A549 (cell line): ENCODE measurements at regions not wholly inside any gene's neighbourhood (a gene's known extent, or its start where the extent isn't known, plus 50 kb on each side); places are given as distances from the start of the nearest gene placed in this dataset.
A peak's percentile ranks its signal among the peaks of the same experiment; 100 is the strongest.

Experiments used
- ATAC-seq, 2 experiments: fragments of 200-7000 bp in 1 of 2; fragments of >200 bp in 1 of 2; cut with Nextera tagmentation in 1 of 2; cut with Tn5 transposase in 1 of 2; 3 replicates each; pipeline versions ENCODE4 v1.8.0 to v1.9.1; 2018 to 2020; ENCODE audit warnings: mild to moderate bottlenecking in 1 of 2, moderate library complexity in 1 of 2
- CTCF ChIA-PET: fragments of 300-600 bp; sonication (Branson Sonifier 250); formaldehyde crosslinking; extraction: SDS; loops from one replicate; lab custom pipeline; 2021; ENCODE audit warnings: antibody characterized with exemption, inconsistent platforms; lab: Yijun Ruan, JAX
- POLR2A ChIA-PET: fragments of 350-600 bp; formaldehyde crosslinking; extraction: SDS; loops from one replicate; lab custom pipeline; 2021; ENCODE audit warnings: antibody characterized with exemption, inconsistent platforms; lab: Yijun Ruan, JAX
- DNase-seq, 2 experiments: peaks; one replicate each; pipeline versions ENCODE4 v3.0.0 to v3.0.0-alpha.2; 2011 to 2016; ENCODE audit warnings: low read depth in 1 of 2, low spot score in 1 of 2
- FAIRE-seq: peaks from 2 replicates; lab custom pipeline; 2011; peaks lifted over from hg19 to GRCh38; lab: Jason Lieb, UNC
- H3K27ac ChIP-seq, 2 experiments: fragments of >200 bp; sonication (Bioruptor Twin); formaldehyde crosslinking; 3 replicates each; pipeline ENCODE4 v1.5.1; 2016 to 2017
- H3K4me1 ChIP-seq: fragments of >200 bp; sonication (Bioruptor Twin); formaldehyde crosslinking; 3 replicates; pipeline ENCODE4 v1.6.1; 2016
- H3K4me2 ChIP-seq: fragments of >200 bp; sonication (Bioruptor Twin); formaldehyde crosslinking; 3 replicates; pipeline ENCODE4 v1.6.1; 2016
- H3K4me3 ChIP-seq: fragments of >200 bp; sonication (Bioruptor Twin); formaldehyde crosslinking; 3 replicates; pipeline ENCODE4 v1.5.1; 2016
- H3K9me3 ChIP-seq: fragments of >200 bp; sonication (Bioruptor Twin); formaldehyde crosslinking; 3 replicates; pipeline ENCODE4 v1.6.1; 2016
- ATOH8 ChIP-seq: fragments of 250-450 bp; sonication (Bioruptor Pico); IDR thresholded peaks from 2 replicates; pipeline ENCODE4 v1.5.0; 2020; ENCODE audit warnings: low read depth, mild to moderate bottlenecking, moderate library complexity
- CBX2 ChIP-seq: fragments of 200-600 bp; sonication (generic); IDR thresholded peaks from 2 replicates; pipeline ENCODE4 v1.6.1; 2016; ENCODE audit warnings: low read depth, mild to moderate bottlenecking, borderline replicate concordance
- CBX8 ChIP-seq: fragments of 200-600 bp; sonication (generic); IDR thresholded peaks from 2 replicates; pipeline ENCODE4 v1.6.1; 2016
- CEBPB ChIP-seq, 2 experiments: fragments of >200 bp in 1 of 2; sonication (Bioruptor Twin) in 1 of 2; formaldehyde crosslinking in 1 of 2; IDR thresholded peaks; 2 replicates each; pipeline ENCODE4 v1.6.1; 2012 to 2016
- EHF ChIP-seq: fragments of 250-450 bp; sonication (Bioruptor Pico); IDR thresholded peaks from 2 replicates; pipeline ENCODE4 v1.5.0; 2020; ENCODE audit warnings: mild to moderate bottlenecking
- HDAC2 ChIP-seq: fragments of 200-600 bp; sonication (generic); IDR thresholded peaks from 2 replicates; pipeline ENCODE4 v1.6.1; 2016
- HES2 ChIP-seq: fragments of >200 bp; sonication (Bioruptor Twin); formaldehyde crosslinking; IDR thresholded peaks from 2 replicates; pipeline ENCODE4 v1.6.1; 2016
- HMGXB4 ChIP-seq: fragments of 250-450 bp; sonication (Bioruptor Pico); IDR thresholded peaks from 2 replicates; pipeline ENCODE4 v1.5.0; 2021; ENCODE audit warnings: mild to moderate bottlenecking, moderate library complexity, borderline replicate concordance
- JUNB ChIP-seq: fragments of >200 bp; sonication (Bioruptor Twin); formaldehyde crosslinking; IDR thresholded peaks from 2 replicates; pipeline ENCODE4 v1.6.1; 2016
- MAX ChIP-seq: IDR thresholded peaks from 2 replicates; pipeline ENCODE4 v1.6.1; 2012
- NPAS2 ChIP-seq: fragments of 250-450 bp; sonication (Bioruptor Pico); IDR thresholded peaks from 2 replicates; pipeline ENCODE4 v1.8.0; 2022; ENCODE audit warnings: mild to moderate bottlenecking, moderate library complexity, borderline replicate concordance
- PBX3 ChIP-seq: IDR thresholded peaks from 2 replicates; pipeline ENCODE4 v1.6.1; 2012
- RNF2 ChIP-seq: fragments of 200-600 bp; sonication (generic); IDR thresholded peaks from 2 replicates; pipeline ENCODE4 v1.6.1; 2016; ENCODE audit warnings: low read depth, mild to moderate bottlenecking, antibody characterized with exemption, moderate library complexity, borderline replicate concordance
- SREBF2 ChIP-seq: fragments of 450-650 bp; IDR thresholded peaks from 2 replicates; pipeline ENCODE4 v1.6.1; 2014; ENCODE audit warnings: mild to moderate bottlenecking, moderate library complexity
- TFCP2L1 ChIP-seq: fragments of 250-450 bp; sonication (Bioruptor Pico); IDR thresholded peaks from 2 replicates; pipeline ENCODE4 v1.5.0; 2021; ENCODE audit warnings: mild to moderate bottlenecking
- ZC3H11A ChIP-seq: fragments of 450-650 bp; IDR thresholded peaks from 2 replicates; pipeline ENCODE4 v1.6.1; 2014; ENCODE audit warnings: antibody characterized with exemption, mild to moderate bottlenecking
- ZFP36 ChIP-seq: fragments of 450-650 bp; IDR thresholded peaks from 2 replicates; pipeline ENCODE4 v1.6.1; 2014; ENCODE audit warnings: borderline replicate concordance; ENCODE audit not compliant: partially characterized antibody
- WGBS: methylation state at CpG from one replicate; pipeline ENCODE4 v1.1.6; 2017; ENCODE audit errors: missing lambda C conversion rate; 5-methylcytosine and 5-hydroxymethylcytosine counted together
- TF ChIP-seq, protein P1 (sequence below): fragments of >200 bp; sonication (Bioruptor Twin); formaldehyde crosslinking; IDR thresholded peaks from 3 replicates; pipeline ENCODE4 v1.5.1; 2016

GRCh38 chr10:35705671-35706070 is 63.6 kb upstream of the FZD8 start:
- 17% methylated on average over 2 of the region's 2 CpGs for WGBS
- Histone ChIP-seq H3K4me1 (no peaks in the 10 kb centered on the region), H3K27ac (no peak overlapping the region), H3K9me3 (peaks cover 9% of the 10 kb centered on the region; the same call in 1 of the 3 replicates), H3K4me2 (peak overlapping the region; percentile 12; the same call in 1 of the 3 replicates), H3K4me3 (no peak overlapping the region)
- DNase-seq (no peak), ATAC-seq (no peak; a peak in 1 of 6 replicates), FAIRE-seq (no peak)
- POLR2A ChIA-PET, result interaction anchor here (0.7 kb wide), 1 partner anchor 644 kb away, joined by 3 read pairs; no protein-coding TSS in a partner anchor
- TF ChIP-seq ZFP36 (no peak), JUNB (no peak), TFCP2L1 (no peak), HMGXB4 (CRISPR knock-in tag) (no peak), ZC3H11A (no peak), CBX8 (no peak), HDAC2 (no peak), ATOH8 (no peak), CEBPB (IDR thresholded peaks at IDR 0.05) (no peak), EHF (CRISPR knock-in tag) (no peak), NPAS2 (CRISPR knock-in tag) (no peak), CBX2 (no peak)
- CTCF ChIA-PET, result no interaction called here

GRCh38 chr10:35705051-35705450 is 63.0 kb upstream of the FZD8 start:
- H3K9me3 ChIP-seq, result peaks cover 9% of the 10 kb centered on the region; the same call in 1 of the 3 replicates
- no peak overlapping the region for H3K4me2 ChIP-seq
- TF ChIP-seq PBX3, result no peak
- no peak for TF ChIP-seq NPAS2 (CRISPR knock-in tag)
- TF ChIP-seq HES2, result no peak
- TF ChIP-seq ZC3H11A, result no peak
- TF ChIP-seq, protein P1, sequence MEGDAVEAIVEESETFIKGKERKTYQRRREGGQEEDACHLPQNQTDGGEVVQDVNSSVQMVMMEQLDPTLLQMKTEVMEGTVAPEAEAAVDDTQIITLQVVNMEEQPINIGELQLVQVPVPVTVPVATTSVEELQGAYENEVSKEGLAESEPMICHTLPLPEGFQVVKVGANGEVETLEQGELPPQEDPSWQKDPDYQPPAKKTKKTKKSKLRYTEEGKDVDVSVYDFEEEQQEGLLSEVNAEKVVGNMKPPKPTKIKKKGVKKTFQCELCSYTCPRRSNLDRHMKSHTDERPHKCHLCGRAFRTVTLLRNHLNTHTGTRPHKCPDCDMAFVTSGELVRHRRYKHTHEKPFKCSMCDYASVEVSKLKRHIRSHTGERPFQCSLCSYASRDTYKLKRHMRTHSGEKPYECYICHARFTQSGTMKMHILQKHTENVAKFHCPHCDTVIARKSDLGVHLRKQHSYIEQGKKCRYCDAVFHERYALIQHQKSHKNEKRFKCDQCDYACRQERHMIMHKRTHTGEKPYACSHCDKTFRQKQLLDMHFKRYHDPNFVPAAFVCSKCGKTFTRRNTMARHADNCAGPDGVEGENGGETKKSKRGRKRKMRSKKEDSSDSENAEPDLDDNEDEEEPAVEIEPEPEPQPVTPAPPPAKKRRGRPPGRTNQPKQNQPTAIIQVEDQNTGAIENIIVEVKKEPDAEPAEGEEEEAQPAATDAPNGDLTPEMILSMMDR, result no peak
- TF ChIP-seq RNF2, result no peak
- ATAC-seq (no peak), DNase-seq (no peak), FAIRE-seq (no peak)
- CTCF ChIA-PET, result no interaction called here
- POLR2A ChIA-PET, result interaction anchor here (0.7 kb wide), 1 partner anchor 645 kb away, joined by 3 read pairs; no protein-coding TSS in a partner anchor
- 67% methylated on average over 5 of the region's 5 CpGs for WGBS
- H3K4me1 ChIP-seq, result no peaks in the 10 kb centered on the region
- no peak overlapping the region for H3K27ac ChIP-seq
- H3K4me3 ChIP-seq, result no peak overlapping the region

GRCh38 chr10:35704401-35704800 is 62.3 kb upstream of the FZD8 start:
- CTCF ChIA-PET, result no interaction called here
- no peak for FAIRE-seq
- H3K27ac ChIP-seq, result no peak overlapping the region
- no peak for ATAC-seq
- H3K4me3 ChIP-seq, result no peak overlapping the region
- no peak for DNase-seq
- TF ChIP-seq SREBF2 (no peak), MAX (no peak), RNF2 (no peak)
- H3K9me3 ChIP-seq, result peaks cover 9% of the 10 kb centered on the region; the same call in 1 of the 3 replicates
- no peak overlapping the region for H3K4me2 ChIP-seq
- POLR2A ChIA-PET, result no interaction called here
- H3K4me1 ChIP-seq, result no peaks in the 10 kb centered on the region
